GM12872 (cell line): ENCODE measurements at regions not wholly inside any gene's neighbourhood (a gene's known extent, or its start where the extent isn't known, plus 50 kb on each side); places are given as distances from the start of the nearest gene placed in this dataset.

Experiments used
- CTCF ChIP-seq: IDR thresholded peaks from 3 replicates; pipeline ENCODE4 v1.5.1; 2011; ENCODE audit warnings: low read depth, mild to moderate bottlenecking, low read length, moderate library complexity; ENCODE audit not compliant: insufficient read depth

DNA sequence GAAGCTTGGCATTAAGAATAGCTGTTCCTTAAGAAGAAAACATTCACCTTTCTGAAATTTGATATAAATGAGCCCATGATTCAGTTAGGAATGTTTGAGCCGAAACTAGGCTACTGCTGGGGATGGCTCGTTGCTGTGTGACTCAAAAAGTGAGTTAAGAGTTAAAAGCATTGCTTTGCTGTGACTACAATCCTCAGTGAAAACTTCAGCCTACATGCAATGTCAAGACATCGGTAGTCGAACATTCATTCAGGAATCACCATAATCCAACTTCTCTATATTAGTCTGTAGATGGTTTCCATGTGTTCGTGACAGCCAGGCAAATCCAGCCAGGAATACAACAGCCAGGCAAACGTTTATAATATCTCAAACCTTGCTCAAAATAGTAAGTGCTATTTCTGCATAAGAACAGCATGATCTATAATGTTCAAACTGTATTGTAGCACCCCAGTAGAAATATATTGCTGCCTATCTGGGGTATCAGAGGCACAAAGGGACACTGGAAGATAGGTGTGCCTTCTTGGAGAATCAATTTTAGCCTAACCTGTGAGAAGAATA lies 1225.1 kb downstream of the CDH8 start:
- no peak for TF ChIP-seq CTCF

DNA sequence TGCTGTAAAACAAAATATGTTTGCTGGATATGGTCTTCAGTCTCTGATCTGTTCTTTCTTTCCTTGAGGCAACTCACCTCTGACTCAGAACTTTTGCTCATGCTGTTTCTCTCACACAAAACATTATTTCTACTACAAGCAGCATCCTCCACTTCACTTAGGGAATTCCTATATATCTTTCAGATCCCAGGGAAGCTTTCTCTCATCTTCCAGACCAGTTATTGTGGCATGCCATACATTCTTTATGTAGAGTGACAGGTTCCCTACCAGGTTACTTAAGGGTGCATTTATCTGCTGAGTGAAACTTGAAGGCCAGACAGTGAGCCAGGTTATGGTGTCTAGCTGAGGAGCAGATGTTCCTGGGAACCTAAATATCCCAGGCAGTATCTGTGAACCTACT lies 1226.0 kb downstream of the CDH8 start:
- TF ChIP-seq CTCF = no peak

DNA sequence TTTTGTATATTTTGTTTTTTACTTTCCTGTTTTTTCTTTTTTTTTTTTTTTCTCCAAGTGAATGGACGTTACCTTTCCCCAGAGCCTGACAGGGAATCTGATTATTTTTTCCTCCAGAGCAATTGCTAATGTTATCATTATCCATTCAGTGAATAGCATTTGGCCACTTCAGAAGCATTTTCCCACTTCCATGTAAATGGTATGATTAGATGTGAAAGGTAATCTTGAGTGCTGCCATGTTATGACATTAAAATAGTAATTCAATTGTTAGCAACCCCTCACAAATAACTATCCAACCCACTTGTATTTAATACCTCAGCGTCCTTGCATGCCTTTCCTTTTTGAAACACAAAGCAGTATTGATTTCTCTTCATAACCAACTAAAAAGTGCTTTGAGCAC lies 1243.8 kb downstream of the CDH8 start:
- no peak for TF ChIP-seq CTCF

DNA sequence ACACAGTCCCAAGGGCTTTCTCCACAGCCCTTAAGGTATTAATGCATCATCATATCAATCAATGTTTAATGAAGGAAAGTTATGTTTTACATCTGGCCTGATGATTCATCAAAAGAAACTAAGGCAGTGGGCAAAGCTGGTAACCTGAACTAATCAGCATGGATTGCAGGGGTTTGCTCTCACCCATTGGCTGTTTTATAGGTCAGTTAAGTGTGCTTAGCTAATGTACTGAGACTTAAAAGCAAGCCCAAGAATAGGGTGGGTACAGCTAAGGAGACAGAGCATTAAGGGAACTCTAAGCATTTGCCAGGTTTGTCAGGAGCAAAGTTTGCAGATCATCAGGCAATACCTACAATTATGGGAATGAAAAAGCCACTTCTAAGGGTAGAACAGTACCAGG lies 1247.6 kb downstream of the CDH8 start:
- TF ChIP-seq CTCF = no peak

DNA sequence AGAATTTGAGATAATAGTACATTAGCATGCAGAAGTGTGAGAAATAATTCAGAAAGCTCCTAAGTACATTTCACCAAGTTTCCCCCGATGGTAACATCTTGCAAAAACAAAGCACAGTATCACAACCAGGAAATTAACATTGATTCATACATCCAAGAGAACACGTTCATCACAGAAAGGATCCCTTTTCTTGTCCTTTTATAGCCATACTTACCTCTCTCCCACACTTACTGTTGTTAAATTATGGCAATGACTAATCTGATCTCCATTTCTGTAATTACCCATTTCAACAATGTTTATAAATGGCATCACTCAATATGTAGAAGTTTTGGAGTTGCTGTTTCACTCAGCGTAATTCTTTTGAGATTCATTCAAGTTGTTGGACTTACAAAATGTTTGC lies 1260.0 kb downstream of the CDH8 start:
- no peak for TF ChIP-seq CTCF

- no peak for TF ChIP-seq CTCF
Measured at GRCh38 chr16:60771138-60771537, 1265.1 kb downstream of the CDH8 start.

DNA sequence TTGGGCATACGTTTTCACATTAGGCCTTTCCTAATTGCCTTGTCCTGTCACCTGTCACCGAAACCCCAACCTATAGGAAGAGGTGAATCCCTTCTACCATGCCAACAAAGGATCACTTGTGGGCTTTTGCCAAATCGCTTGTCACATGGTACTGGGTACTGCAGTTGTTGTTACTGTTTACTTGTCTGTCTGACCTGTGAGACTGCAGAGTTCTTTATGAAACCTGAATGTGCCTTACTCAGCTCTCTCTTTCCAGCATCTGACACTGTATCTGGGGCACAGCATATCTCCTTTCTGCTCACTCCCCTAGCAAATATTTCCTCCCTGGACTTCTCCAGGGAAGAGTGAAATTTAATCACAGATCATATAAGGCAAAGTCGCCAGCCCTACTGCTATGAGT lies 1272.4 kb downstream of the CDH8 start:
- TF ChIP-seq CTCF = no peak

GRCh38 chr16:60755907-60756306 lies 1280.3 kb downstream of the CDH8 start:
- no peak for TF ChIP-seq CTCF
